EL (cell line): ENCODE measurements at regions not wholly inside any gene's neighbourhood (a gene's known extent, or its start where the extent isn't known, plus 50 kb on each side); places are given as distances from the start of the nearest gene placed in this dataset.

Source experiments
- DNase-seq: peaks from one replicate; pipeline ENCODE4 v3.0.0-alpha.2; 2016

GRCh38 chr6:164188861-164189260 is 774.3 kb downstream of the QKI start:
- DNase-seq = no peak

- no peak for DNase-seq
Measured at GRCh38 chr6:164185471-164185871, 771.0 kb downstream of the QKI start.

- no peak for DNase-seq
Measured at GRCh38 chr6:164184410-164184809, 769.9 kb downstream of the QKI start.

DNA sequence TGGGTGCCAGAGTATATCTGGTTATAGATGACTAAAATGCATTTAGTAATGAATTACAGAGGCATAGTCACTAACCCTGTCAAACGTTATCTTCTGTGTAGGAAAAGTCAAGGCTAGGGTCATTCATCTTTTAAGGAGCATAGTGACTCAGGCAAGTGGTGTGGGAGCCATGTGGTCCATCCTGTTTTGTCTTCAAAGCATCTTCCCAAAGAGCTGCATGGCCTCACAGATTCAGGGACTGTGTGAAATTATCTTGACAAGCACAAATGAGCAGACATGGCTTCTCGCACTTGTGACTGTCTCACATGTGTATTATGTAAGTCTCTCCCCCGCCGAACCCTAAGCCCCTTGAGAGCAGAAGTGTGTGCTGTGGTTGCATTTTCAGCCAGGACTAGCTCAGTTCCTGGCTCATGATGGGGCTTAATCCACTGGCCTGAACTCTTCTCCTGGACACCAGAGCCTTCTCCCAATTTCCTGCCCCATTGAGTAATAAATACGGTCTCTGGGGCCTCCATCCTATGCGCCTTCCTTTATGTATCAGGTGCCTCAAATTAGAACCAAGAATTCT is 769.1 kb downstream of the QKI start:
- DNase-seq = no peak

GRCh38 chr6:164178679-164179332 is 764.3 kb downstream of the QKI start:
- DNase-seq = no peak

DNA sequence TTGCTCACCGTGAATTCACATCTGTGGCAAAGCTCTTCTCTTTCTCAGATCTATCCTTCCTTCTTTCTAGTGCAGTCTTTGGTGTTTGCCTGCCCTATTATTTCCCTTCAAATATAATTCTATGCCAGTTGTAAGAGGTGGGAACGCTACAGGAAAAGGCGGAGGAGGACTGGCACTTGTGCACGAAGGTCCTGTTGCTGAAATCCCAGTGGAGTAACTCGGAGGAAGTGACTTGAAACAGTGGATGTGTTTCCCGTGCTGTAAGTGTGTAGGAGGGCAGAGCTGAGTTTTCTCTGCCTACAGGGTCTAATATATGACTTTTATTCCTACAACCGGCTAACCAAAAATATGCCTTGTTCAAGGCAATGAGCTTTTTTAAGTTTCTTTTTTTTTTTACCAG is 754.8 kb downstream of the QKI start:
- no peak for DNase-seq

DNA sequence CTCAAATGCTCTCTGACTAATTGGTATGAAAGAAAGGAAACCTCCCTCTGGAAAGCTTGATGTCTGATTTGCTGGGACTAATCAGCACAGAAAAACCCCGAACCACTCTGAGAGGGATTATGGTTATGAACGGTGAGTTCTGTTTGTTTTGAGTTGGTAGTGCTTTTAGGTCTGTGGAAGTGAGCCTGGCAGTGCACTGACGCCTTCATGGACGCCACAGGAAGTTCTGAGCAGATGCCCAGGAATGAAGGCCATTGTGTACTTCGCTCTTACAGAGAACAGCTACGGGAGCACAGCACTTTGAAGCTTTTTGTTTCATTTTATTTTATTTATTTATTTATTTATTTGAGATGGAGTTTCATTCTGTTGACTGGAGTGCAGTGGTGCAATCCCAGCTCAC is 754.1 kb downstream of the QKI start:
- DNase-seq = peak; percentile 10

- no peak for DNase-seq
Measured at GRCh38 chr6:164167873-164168405, 753.4 kb downstream of the QKI start.

- DNase-seq = no peak
Measured at GRCh38 chr6:164166996-164167395, 752.5 kb downstream of the QKI start.

- no peak for DNase-seq
Measured at GRCh38 chr6:164166515-164166914, 752.0 kb downstream of the QKI start.

DNA sequence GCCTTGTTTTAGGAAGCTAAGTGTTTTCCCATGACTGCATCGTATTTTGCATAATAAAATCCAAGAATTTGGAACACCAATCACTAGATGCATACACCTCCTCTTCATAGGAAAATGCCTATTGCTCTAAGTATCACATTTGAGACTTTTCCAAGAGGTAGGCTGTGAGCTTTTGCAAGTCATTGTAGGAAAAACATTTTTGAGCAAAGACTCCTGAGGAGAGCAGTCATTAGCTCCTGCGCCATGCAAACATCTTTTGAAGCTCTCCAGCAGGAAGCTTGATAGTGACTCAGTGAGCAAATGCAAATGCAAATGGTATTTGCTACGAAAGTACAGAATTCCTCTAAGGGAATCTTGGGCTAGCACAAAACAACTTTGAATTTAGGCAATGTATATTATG is 750.4 kb downstream of the QKI start:
- DNase-seq = peak; percentile 11

- DNase-seq = no peak
Measured at GRCh38 chr6:164163239-164163638, 748.7 kb downstream of the QKI start.

- no peak for DNase-seq
Measured at GRCh38 chr6:164159061-164159460, 744.5 kb downstream of the QKI start.

GRCh38 chr6:164154588-164154987 is 740.1 kb downstream of the QKI start:
- DNase-seq = no peak

- DNase-seq = peak; percentile 4
Measured at GRCh38 chr6:164152611-164153010, 738.1 kb downstream of the QKI start.

- peak; percentile 6 for DNase-seq
Measured at GRCh38 chr6:164151161-164152120, 736.9 kb downstream of the QKI start.

GRCh38 chr6:164150232-164150631 is 735.7 kb downstream of the QKI start:
- DNase-seq = no peak

DNA sequence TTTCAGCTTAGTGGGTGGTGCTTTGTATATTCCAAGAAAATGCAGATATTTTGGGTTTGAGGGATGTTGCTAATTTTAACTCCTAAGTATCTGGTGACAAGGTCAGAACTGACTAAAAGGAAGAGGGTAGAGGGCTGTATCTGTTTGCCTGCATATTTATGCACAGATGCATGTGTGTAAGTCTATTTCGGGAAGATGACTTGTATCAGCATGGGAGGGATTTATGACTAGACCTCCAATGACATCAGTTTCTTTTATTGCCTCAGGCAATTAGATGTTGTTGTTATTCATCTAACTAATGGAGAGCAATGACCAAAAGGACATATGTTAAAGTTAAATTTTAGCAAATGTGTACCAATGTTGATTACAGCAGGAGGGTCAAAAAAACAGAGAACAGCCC is 734.3 kb downstream of the QKI start:
- DNase-seq = peak; percentile 53

GRCh38 chr6:164144316-164144715 is 729.8 kb downstream of the QKI start:
- DNase-seq = no peak

- DNase-seq = no peak
Measured at GRCh38 chr6:164142322-164142721, 727.8 kb downstream of the QKI start.

DNA sequence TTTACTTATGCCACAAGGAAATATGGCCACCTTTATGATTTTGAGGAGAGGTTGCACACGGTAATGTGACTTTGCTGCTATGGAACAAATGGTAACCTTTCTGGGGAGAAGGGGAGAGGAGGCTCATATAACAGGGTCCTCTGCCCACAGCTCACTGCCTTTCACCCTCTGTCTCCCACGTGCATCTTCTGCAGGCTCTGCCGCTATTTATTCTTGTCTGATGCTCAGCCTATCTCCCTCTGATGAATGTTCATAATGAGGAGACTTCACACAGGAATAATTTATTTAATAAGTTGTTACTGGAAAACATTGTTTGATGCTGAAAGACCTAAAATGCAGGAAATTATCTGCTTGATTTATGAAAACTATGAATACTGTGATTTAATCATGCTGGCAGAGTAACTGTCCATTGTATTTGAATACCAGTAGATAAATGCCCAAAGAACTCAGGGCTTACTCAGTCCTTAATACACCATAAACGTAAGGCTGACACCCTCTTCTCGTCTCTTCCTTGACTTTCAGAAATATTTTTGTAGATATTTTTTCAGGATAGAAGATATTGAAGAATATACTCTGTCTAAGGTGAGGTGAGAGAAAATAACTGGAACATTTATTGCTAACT is 721.1 kb downstream of the QKI start:
- DNase-seq = no peak

DNA sequence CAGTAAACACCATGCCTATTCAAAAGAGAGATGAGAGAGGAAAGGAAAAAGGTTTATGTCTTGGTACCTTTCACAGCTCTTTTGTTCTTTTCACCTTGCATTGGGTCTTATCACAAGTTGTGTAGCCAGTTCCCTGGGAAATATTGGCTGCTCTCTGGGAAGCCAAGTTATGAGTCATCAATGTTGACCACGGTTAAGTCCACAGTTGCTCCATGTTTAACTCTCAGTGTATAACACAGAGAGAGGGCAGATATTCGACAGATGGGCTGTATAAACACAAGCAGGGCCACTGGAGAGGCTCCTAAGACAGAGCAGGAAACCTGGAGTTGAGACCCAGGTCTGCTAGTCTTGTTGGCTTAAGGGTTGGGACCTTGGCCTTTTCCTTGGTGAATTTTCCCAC is 718.6 kb downstream of the QKI start:
- DNase-seq = peak; percentile 9

- DNase-seq = no peak
Measured at GRCh38 chr6:164130585-164130984, 716.1 kb downstream of the QKI start.
